22Rv1 (cell line): ENCODE measurements at regions not wholly inside any gene's neighbourhood (a gene's known extent, or its start where the extent isn't known, plus 50 kb on each side); places are given as distances from the start of the nearest gene placed in this dataset.

Source experiments
- ZFX ChIP-seq: fragments of 450-650 bp; IDR thresholded peaks from 2 replicates; pipeline ENCODE4 v1.6.1; 2017; ENCODE audit warnings: antibody characterized with exemption, borderline replicate concordance
- TF ChIP-seq, protein P1 (sequence below): fragments of 450-650 bp; IDR thresholded peaks from 2 replicates; pipeline ENCODE4 v1.5.1; 2017; ENCODE audit warnings: mild to moderate bottlenecking

DNA sequence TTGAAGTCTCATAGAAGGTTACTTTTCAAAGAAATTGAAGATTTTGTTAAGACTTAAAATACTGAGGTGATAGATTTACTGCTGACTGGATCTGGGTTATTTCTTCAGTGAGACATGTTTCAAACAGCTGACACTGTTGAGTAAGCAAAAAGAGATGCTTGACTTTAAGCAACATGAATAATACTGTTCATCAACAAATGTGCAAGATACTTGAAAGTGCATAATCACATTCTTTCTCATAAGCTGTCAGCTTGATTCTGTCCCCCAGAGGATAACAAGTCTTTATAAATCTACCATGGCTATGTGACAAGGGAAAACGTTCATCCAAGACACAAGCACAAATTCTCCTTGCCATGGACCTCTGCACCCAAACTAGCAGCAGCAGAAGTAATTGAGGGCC is 260.1 kb upstream of the CDH18 start:
- TF ChIP-seq, protein P1, sequence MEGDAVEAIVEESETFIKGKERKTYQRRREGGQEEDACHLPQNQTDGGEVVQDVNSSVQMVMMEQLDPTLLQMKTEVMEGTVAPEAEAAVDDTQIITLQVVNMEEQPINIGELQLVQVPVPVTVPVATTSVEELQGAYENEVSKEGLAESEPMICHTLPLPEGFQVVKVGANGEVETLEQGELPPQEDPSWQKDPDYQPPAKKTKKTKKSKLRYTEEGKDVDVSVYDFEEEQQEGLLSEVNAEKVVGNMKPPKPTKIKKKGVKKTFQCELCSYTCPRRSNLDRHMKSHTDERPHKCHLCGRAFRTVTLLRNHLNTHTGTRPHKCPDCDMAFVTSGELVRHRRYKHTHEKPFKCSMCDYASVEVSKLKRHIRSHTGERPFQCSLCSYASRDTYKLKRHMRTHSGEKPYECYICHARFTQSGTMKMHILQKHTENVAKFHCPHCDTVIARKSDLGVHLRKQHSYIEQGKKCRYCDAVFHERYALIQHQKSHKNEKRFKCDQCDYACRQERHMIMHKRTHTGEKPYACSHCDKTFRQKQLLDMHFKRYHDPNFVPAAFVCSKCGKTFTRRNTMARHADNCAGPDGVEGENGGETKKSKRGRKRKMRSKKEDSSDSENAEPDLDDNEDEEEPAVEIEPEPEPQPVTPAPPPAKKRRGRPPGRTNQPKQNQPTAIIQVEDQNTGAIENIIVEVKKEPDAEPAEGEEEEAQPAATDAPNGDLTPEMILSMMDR: no peak
- no peak for TF ChIP-seq ZFX
